Inferior parietal cortex (tissue), 1 donor: ENCODE measurements at regions not wholly inside any gene's neighbourhood (a gene's known extent, or its start where the extent isn't known, plus 50 kb on each side); places are given as distances from the start of the nearest gene placed in this dataset.
"Not testable (repeated sequence)": the region's sequence is repeated elsewhere in the genome, so short reads cannot be mapped to it uniquely, and the experiment has no call there.

Experiments used
- DNase-seq: peaks from one replicate; pipeline ENCODE4 v3.0.0-alpha.2; 2016; ENCODE audit errors: extremely low spot score

DNA sequence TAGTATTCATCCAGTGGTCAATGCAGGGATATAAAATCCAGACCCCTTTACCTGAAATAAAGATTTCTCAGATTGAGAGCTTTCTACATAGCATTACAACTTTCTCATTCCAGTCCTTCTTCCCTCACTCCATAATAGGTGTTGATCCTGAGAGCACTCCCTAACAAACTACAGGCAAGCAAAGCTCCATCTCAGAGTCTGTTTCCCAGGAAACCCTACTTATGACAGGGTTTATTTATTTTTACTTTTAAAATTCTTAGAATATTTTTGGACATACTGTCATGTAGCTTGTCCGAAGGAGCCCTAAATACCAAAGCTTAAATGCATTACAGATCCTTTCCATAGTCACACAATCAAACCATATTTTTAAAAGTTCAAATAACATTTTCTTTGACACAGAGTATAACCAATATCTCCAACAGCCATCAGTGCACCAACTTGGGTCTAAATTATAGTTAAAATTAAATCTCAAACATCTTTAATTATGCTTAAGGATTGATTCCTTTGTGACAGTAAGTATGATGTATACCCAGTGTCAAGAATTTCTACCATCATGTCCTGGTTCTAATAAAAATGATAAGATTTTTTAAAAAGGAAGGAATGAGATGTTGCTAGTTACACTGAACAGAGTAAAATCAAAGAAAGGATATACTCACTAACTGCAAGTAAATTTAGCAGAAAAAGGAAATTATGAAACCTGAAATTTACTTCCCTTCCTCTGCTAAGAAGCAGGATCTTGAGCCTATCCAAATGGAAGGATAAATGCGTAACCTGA is 580.4 kb upstream of the ADGRL3 start:
- DNase-seq, result no peak

DNA sequence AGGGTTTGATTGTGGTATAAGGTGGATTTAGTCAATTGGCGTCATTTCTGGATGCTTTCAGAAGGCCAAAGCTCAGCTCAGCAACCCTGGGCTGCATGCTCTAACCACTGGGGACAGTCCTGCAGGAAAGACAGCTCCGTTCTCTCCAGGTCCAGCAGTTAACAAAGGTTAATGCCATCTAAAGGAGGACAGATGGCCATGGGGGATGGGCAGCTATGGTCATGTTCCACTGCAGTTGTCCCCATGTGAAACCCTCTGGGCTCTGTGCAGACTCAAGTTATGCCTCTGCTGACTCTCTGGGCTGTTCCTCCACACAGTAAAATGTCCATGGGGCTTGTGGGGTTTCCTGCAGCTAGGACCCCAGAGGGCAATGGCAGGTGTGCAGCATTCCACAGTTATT is 562.1 kb upstream of the ADGRL3 start:
- DNase-seq, result no peak

DNA sequence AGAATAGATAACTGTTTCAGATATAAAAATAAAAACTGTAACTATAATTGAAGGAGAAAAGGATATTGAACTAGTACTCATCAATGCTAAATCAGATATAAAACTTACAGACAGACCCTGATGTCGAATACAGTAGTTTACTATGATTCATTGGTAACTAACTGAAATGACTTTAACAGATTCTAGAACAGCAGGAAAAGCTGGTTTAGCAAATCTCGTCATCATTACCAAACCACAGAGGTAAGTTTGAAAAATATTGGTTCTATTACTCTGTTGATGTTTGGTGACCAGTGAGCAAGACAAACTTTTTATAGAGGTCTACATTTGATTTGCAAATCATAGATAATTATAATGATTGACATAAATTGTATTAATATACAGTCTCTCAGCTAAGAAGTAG is 551.4 kb upstream of the ADGRL3 start:
- DNase-seq, result no peak

DNA sequence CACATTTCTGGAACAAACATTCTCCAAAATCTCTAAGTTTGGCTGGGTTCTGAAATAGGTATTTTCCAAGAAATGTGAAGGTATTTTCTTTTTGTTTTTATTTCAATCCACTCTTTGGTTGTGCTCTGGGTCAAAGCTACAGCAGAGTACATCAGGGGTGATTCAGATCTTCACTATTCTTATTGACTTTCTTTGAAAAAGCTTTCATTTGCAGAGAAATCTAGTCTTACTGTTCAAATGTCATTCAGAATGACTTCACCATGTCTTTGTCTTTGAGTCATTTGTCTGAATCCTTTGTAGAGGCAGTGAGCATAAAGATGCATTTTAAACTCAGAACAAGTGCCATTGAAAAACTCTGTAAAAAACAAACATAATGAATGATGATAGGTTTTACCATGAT is 547.2 kb upstream of the ADGRL3 start:
- DNase-seq, result no peak

DNA sequence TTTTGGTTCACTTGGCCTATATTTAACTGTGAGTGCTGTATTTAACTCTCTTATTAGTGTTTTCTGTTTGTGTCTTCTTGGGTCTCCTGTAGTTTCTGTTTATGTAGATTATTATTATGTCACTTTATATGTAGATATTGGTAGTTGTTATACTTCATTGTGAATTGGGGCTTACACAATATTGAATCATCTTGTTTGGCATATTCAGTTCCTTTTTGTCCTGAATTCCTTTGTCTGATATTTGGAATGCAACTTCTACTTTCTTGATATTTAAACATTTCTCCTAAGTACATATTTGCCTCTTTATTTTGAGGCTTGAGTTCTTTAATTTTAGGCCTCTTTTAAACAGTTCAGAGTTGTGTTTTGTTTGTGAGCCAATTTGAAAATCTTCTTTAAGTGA is 544.8 kb upstream of the ADGRL3 start:
- DNase-seq, result no peak

DNA sequence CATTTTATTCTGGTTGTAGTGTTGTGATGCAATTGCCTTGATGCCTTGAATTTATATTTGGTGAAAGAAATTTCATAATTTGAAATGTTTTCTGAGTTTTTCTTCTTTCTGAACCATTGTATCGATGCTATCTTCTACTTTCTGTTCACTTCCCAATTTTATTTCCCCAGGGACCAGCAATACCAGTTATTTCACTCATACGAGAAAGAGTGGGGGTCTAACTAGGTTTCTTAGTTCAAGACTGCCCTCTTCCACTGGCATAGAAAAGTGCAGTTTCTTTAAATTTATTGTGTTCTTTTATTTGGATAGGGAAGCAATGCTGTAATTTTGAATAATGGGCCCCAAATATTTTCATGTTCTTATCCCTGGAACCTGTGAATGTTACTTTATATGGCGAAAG is 544.0 kb upstream of the ADGRL3 start:
- no peak for DNase-seq

DNA sequence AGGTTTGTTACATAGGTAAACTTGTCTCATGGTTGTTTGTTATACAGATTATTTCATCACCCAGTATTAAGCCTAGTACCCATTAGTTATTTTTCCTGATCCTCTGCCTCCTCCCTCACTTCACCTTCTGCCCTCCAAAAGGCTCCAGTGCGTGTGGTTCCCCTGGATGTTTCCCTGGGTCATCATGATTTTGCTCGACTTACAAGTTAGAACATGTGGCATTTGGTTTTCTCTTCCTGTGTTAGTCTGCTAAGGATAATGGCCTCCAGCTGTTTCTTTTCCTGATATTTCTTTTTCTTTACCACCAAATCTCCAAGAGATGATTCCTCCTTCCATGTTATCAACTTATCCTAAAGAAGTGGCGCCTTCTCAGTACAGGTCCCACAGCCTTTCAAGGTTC is 543.1 kb upstream of the ADGRL3 start:
- DNase-seq, result no peak

DNA sequence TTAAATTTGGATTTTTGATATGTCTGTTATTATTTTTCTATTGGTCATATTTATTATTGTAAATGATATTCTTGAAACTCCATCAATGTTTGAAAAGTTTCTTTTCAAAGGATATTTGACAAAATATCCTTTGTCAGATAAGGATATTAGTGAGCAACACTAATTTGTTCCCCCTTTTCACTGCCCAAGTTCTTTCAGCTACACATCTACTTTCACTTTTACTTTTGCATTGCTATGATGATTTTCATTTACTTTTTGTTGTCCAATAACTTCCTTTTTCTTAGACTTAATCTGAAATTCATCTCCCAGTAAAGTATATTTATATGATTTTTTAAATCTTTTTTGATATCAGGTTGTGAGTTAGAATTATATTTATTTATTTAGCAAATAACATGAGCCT is 542.3 kb upstream of the ADGRL3 start:
- no peak for DNase-seq

DNA sequence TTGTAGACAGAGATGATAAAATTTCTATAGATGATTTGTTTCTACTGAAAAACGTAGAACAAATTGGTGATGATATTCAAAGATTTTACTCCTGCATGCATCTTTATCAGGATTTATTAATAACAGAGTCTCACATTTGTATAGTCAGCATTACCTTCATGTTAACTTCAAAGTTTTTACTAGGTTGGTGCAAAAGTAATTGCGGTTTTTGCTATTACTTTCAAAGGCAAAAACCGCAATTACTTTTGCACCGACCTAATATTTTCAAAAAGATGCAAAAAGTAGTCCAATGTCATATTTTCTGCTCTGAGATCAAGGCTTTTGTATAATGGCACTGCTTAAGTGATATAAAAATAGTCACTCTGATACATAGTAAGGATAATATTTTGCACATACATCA is 536.4 kb upstream of the ADGRL3 start:
- DNase-seq, result no peak

DNA sequence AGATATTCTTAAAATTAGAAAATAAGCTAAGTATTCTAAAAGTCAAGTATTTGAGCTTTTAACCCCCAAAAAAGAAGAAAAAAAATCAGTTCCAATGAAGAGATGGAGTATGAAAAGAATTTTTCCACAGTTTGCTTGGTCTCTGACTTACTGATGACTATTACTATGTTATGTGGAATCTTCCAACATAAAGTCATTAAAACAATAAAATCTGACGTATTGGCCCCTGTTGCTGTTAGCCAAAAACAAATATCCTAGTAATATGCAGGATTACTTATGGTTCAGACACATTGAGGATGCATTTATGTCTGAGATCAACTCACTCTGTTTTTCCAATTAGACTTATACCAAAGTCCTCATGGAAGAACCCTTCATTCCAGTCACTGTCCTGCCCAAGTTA is 517.2 kb upstream of the ADGRL3 start:
- no peak for DNase-seq

DNA sequence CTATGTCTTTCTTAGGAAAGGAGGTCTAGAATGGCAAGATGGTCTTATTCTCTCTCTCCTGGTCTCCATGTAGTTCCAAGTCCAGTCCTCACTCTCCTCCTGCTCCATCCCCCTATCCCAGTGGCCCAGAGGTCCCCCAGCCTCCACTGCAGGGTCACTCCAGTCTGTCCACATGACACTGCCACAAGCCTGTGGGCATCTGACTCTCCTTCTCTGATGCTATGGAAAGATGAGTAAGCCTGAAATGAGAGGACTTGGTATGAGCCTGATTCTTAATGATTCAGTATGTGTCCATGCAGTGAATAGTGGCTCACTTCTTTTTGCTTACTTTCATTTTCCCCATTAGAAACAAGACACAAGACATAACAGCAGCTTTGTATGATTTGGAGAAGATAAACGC is 516.8 kb upstream of the ADGRL3 start:
- DNase-seq, result no peak

DNA sequence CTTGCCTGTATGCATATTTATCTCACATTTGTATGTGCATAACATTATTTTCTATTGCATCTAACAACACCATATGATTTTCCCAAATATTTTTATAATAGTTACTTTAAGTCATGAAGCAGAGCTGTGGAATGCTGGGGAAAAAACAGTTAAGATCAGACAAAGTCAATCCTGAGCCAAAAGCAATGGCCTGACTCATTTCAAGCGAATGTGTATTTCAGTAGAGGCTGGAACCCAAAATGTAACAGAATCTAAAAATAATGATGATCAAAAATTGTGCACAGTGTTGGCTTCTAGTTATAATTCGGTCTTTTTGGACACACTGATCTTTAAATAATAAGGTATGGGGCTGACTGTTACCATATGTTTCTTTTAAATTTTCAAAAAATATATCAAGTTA is 516.2 kb upstream of the ADGRL3 start:
- DNase-seq, result no peak

DNA sequence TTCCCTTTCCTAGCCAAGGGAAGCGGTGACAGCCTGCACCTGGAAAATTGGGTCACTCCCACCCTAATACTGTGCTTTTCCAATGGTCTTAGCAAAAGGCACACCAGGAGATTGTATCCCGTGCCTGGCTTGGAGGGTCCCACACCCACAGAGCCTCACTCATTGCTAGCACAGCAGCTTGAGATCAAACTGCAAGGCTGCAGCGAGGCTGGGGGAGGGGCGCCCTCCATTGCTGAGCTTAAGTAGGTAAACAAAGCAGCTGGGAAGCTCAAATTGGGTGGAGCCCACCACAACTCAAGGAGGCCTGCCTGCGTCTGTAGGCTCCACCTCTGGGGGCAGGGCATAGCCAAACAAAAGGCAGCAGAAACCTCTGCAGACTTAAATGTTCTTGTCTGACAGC is 504.1 kb upstream of the ADGRL3 start:
- DNase-seq, result not testable (repeated sequence)

DNA sequence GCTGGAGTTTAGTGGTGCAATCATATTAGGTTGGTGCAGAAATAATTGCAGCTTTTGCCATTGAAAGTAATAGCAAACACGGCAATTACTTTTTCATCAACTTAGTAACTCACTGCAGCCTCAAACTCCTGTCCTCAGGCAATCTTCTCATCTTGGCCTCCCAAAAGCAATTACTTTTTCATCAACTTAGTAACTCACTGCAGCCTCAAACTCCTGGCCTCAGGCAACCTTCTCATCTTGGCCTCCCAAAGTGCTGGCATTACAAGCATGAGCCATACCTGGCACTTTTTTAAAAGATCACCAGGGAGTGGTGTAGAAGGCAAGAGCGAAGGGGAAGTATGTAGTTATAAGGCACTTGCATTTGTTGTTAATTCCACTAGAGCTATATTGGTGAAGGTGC is 491.1 kb upstream of the ADGRL3 start:
- no peak for DNase-seq

DNA sequence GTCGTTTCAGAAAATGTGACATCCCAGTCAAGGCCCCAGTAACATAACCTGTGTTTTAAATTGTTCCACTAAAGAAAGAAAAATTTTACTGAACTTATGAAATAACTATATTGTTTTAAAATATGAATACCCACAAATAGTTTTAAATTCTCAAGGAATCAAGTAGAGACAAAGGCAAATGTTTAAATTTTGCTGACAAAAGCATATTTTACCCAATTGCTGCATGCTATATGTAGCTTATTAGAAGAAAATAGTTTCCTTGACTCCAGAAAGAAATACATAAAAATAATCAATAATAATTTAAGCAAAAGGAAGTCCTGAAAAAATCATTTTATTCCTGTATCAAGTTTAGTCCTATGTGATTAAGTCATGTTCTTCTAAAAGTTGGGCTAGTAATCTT is 481.3 kb upstream of the ADGRL3 start:
- DNase-seq, result no peak

DNA sequence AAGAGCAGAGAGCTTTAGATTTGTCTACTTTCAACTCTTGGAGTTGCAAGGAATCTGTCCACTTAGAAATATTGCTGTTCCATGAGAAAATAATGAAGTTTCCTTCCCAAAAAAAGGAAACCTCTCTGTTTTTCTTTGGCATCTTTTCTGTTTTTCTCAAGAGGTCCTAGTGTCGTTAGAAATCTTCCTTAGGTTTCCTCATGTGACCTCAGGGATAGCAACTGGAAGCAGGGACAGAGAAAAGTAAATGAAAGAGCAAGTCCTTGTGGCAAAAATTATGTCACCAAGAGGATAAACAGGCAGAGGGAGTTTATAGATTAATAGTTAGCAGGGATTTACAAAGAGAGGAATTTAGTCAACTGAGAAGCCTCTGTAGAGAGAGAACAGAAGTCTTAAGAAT is 478.4 kb upstream of the ADGRL3 start:
- DNase-seq, result no peak

DNA sequence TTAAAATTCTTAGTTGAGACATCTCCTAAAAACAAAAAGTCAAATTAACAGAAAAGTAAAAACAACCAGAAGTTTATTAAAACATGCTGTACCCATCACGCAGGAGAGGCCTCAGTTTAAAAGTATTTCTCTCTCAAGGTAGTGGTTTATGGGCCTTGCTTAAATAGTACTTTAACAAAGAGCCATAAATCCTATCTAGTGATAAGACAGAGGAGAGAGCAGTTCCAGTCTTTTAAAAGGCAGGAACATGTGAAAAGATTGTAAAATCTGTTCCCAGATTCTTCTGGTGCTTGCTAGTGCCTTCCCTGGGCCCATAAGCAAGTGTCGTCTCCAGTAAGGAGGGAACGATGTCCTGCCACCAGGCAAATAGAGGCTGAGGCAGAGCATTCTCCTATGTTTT is 476.3 kb upstream of the ADGRL3 start:
- no peak for DNase-seq

DNA sequence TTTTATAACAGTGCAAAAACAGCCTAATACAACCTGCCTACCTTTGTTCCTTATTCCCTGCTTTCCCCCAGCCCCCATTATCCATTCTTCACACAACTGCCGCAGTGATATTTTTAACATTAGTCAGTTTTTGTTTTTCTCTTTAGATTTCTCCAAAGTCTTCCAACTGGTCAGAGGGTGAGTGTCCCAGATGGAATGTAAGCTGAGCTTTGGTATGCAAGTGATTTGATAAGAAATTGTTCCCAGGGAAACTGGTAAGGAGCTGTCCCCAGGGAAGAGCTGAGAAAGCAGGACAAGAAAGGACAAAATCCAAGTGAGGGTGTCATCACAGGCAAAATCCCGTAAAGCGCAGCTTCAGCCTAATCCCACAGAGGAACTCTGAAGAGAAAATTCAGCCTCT is 475.5 kb upstream of the ADGRL3 start:
- DNase-seq, result no peak

DNA sequence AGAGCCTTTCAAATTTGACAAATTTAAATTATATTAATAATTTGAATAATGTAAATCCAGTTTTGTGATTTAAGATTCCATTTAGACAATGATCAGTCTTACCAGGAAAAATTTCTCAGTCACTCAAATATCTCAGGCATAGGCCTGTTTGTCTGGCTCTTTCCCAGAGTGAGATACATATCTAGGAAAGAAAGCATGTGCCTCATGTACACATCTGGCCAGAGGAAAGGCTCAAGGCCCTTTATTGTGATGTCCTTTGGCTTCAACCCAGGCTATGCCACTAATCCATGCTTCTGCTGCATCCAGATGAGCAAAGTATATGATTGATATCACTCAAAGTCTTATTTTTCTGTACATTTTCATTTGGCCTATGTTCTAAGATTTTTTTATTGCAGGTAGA is 473.3 kb upstream of the ADGRL3 start:
- no peak for DNase-seq

DNA sequence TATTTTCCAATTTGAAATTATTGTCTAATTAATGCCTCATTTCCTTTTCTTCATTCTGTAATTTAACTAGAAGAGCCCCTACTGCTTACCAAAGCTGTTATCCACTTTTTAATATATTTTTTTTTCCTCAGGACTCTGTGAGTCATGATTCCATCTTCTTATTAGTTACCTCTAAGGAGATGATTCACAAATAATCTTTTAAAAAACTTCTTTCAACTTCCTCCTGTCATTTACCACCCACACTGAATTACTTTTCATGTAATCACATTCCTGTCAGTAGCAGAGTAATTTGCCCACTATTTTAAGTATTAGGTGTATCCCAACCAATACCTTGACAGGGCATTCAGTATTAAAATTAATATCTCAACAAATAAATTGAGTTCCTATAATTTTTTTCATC is 470.9 kb upstream of the ADGRL3 start:
- DNase-seq, result no peak

DNA sequence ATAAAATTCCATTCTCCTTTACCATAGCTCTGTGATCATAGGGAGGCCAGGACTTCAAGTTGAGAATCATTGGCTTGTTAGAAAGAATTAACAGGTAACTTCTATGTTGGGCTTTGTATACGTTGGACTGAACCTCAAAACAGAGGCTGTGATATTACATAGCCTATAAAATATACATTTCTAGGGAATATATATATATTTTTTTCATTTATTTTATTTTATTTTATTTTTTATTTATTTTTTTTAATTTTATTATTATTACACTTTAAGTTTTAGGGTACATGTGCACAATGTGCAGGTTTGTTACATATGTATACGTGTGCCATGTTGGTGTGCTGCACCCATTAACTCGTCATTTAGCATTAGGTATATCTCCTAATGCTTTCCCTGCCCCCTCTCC is 470.4 kb upstream of the ADGRL3 start:
- not testable (repeated sequence) for DNase-seq

DNA sequence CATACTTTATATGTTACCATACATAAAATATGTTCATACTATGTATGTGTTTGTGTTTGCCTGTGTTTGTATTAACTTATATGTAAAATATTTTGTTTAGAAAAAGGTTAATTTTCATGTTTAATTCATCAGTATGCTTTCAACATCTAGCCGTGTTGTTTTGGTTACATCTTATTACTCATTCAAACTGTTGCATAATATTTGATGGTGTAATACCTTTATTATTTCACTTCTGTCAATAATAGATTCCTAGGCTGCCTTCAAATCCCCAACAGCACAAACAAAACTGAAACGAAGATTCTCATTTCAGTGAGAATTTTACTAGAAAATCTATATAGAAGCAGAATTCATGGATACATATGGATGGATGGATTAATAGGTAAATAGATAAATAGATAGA is 462.3 kb upstream of the ADGRL3 start:
- no peak for DNase-seq

DNA sequence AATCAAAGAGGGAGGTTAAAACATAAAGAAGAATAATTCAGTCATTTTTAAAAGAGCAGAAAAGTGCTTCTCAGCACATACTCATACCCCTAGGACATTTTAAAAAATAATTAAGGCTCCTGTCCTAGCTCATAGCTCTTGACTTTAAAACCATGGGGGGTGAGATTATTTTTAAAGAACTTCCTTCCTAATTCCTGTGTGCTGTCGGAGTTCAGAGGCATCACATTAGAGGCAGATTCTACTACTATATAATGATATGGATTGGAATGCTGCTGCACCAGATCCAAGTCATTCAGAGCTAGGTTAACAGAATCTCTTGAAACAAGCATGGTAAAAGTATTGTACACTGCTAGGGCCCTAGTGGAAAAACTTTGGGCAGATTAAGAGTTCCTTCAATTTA is 456.5 kb upstream of the ADGRL3 start:
- DNase-seq, result no peak

DNA sequence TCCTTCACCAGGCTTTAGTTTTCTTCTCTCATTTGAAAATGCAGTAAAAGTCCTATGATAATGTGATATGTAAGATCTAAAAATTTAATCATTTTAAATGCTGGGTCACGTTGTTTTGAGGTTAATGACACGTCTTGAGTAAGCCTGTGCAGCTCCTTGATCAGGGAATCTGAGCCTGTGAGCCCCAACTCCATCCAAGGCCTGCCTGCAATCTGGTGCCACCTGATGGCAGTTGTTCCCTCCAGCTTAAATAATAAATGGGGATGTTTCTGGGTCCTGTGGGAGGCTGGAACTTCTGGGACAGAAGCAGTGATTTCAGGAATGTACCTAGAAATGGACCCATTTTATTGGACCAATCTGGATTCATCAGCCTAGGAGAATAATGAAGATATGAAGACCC is 455.4 kb upstream of the ADGRL3 start:
- no peak for DNase-seq
